Activated CD4-positive, alpha-beta memory T cell treated with anti-CD3 and anti-CD28 coated beads, Interleukin-2, amount 10 ng/mL, durations not matched to agents 7 days and 5 days (primary cell): ENCODE measurements at regions not wholly inside any gene's neighbourhood (a gene's known extent, or its start where the extent isn't known, plus 50 kb on each side); places are given as distances from the start of the nearest gene placed in this dataset.
"Not testable (repeated sequence)": the region's sequence is repeated elsewhere in the genome, so short reads cannot be mapped to it uniquely, and the experiment has no call there.

Experiments
- CTCF ChIA-PET: fragments of 350-600 bp; sonication (Branson Sonifier 250); formaldehyde crosslinking; loops from one replicate; lab custom pipeline; 2021; ENCODE audit warnings: antibody characterized with exemption, inconsistent platforms; lab: Charles Lee
- POLR2A ChIA-PET: fragments of 350-600 bp; sonication (Branson Sonifier 250); formaldehyde crosslinking; loops from one replicate; lab custom pipeline; 2021; ENCODE audit warnings: antibody characterized with exemption; lab: Charles Lee
- DNase-seq: peaks from one replicate; pipeline ENCODE4 v3.0.0-alpha.2; 2020
- H3K27ac Mint-ChIP-seq: one replicate; pipeline ENCODE4 v1.8.0; 2021; ENCODE audit warnings: mild to moderate bottlenecking, mixed read lengths
- H3K27me3 Mint-ChIP-seq: one replicate; pipeline ENCODE4 v1.8.0; 2021; ENCODE audit warnings: mixed read lengths
- H3K36me3 Mint-ChIP-seq: one replicate; pipeline ENCODE4 v1.8.0; 2021; ENCODE audit warnings: low read depth, mixed read lengths
- H3K4me1 Mint-ChIP-seq: one replicate; pipeline ENCODE4 v1.8.0; 2021; ENCODE audit warnings: mixed read lengths
- H3K4me3 Mint-ChIP-seq: one replicate; pipeline ENCODE4 v1.8.0; 2021; ENCODE audit warnings: mild to moderate bottlenecking, mixed read lengths
- H3K9me3 Mint-ChIP-seq: one replicate; pipeline ENCODE4 v1.8.0; 2021; ENCODE audit warnings: mixed read lengths

GRCh38 chr1:114259511-114260160 is 106.0 kb upstream of the SYT6 start:
- peaks cover 4% of the 10 kb centered on the region for H3K27me3 Mint-ChIP-seq
- CTCF ChIA-PET, result interaction anchor here (1.2 kb wide), 1 partner anchor 87 kb away, joined by 4 read pairs; no protein-coding TSS in a partner anchor

GRCh38 chr1:114258633-114259032 is 105.0 kb upstream of the SYT6 start:
- Mint-ChIP-seq H3K36me3 (no peaks in the 10 kb centered on the region), H3K9me3 (peaks cover 2% of the 10 kb centered on the region), H3K27me3 (peaks cover 4% of the 10 kb centered on the region), H3K4me3 (no peak overlapping the region), H3K27ac (no peak overlapping the region), H3K4me1 (no peaks in the 10 kb centered on the region)
- CTCF ChIA-PET, result no interaction called here
- POLR2A ChIA-PET, result no interaction called here
- DNase-seq, result no peak

More at GRCh38 chr1:114259511-114260160, 106.0 kb upstream of the SYT6 start:
- H3K4me3 Mint-ChIP-seq, result no peak overlapping the region
- H3K27ac Mint-ChIP-seq, result no peak overlapping the region
- peaks cover 2% of the 10 kb centered on the region for H3K9me3 Mint-ChIP-seq
- H3K36me3 Mint-ChIP-seq, result no peaks in the 10 kb centered on the region
- POLR2A ChIA-PET, result no interaction called here
- no peak for DNase-seq
- no peaks in the 10 kb centered on the region for H3K4me1 Mint-ChIP-seq

DNA sequence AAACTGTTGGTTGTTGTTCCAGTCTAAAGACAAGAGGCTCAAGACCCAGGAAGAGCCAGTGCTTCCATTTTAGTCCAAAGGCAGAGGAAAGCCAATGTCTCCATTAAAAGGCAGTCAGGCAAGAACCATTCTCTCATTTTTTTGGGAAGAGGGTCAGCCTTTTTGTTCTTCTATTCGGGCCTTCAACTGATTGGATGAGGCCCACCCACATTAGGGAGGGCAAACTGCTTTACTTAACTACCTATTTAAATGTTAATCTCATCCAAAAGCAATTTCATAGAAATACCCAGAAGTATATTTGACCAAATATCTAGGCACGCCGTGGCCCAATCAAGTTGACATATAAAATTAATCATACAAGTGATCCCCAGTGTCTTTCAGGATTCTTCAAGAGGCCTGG is 104.4 kb upstream of the SYT6 start:
- POLR2A ChIA-PET, result no interaction called here
- no peaks in the 10 kb centered on the region for H3K4me1 Mint-ChIP-seq
- peaks cover 2% of the 10 kb centered on the region for H3K9me3 Mint-ChIP-seq
- H3K27ac Mint-ChIP-seq, result no peak overlapping the region
- DNase-seq, result no peak
- H3K27me3 Mint-ChIP-seq, result peaks cover 4% of the 10 kb centered on the region
- CTCF ChIA-PET, result no interaction called here
- no peaks in the 10 kb centered on the region for H3K36me3 Mint-ChIP-seq
- no peak overlapping the region for H3K4me3 Mint-ChIP-seq

DNA sequence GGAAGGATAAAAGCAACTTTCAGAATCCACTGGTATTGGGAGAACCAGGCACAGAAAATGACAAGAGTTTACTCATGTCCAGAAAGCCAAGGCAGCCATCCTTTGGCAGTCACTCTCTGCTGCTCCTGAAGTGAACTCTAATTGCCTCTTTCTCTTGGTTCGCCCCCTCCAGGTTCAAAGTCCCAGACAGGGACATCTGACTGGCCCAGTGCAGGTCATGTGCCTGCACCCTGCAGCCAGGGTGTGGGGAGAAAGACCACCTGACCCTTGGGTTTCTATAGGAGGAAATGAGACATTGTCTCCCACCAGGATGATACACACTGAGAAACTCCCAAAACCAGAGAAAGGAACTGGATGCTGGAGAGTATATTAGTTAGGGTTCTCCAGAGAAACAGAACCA is 103.9 kb upstream of the SYT6 start:
- H3K27ac Mint-ChIP-seq, result no peak overlapping the region
- no peak overlapping the region for H3K4me3 Mint-ChIP-seq
- ChIA-PET CTCF (no interaction called here), POLR2A (no interaction called here)
- H3K9me3 Mint-ChIP-seq, result peaks cover 2% of the 10 kb centered on the region
- peaks cover 4% of the 10 kb centered on the region for H3K27me3 Mint-ChIP-seq
- no peaks in the 10 kb centered on the region for H3K36me3 Mint-ChIP-seq
- H3K4me1 Mint-ChIP-seq, result no peaks in the 10 kb centered on the region
- no peak for DNase-seq

DNA sequence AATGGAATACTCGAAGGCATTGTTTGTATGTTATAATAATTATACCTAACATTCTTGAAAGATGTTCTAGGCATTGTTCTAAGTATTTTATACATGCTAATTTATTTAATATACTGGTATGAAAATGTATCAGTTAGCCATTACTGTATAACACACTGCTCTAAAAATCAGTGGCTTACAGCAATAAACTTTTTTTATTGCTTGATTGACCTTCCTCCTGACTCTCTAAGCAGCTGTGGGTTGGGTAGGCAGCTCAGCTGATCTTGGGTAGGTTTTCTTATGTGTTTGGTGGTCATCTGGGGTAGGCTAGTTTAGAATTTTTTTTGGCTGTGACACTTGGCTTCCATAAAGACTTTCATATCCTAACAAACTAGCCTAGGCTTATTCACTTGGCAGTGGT is 100.2 kb upstream of the SYT6 start:
- POLR2A ChIA-PET, result no interaction called here

DNA sequence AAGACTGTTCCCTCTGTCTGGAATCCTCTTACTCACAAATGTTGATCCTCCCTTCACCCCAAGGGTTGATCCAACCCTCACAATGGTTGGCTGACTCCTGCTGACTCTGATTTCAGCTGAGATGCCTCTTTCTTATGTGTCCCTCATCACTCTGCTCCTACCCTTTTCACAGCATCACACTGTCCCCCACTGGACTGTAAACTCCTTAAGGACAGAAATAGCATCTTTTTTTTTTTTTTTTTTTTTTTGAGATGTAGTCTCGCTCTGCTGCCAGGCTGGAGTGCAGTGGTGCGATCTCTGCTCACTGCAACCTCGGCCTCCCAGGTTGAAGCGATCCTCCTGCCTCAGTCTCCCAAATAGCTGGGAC is 97.9 kb upstream of the SYT6 start:
- ChIA-PET POLR2A (no interaction called here), CTCF (interaction anchor here (0.6 kb wide), 1 partner anchor 31 kb away, joined by 3 read pairs; no protein-coding TSS in a partner anchor)
- peaks cover 4% of the 10 kb centered on the region for H3K27me3 Mint-ChIP-seq
- H3K4me1 Mint-ChIP-seq, result no peaks in the 10 kb centered on the region
- DNase-seq, result no peak
- H3K4me3 Mint-ChIP-seq, result no peak overlapping the region
- no peak overlapping the region for H3K27ac Mint-ChIP-seq
- H3K36me3 Mint-ChIP-seq, result no peaks in the 10 kb centered on the region
- peaks cover 2% of the 10 kb centered on the region for H3K9me3 Mint-ChIP-seq

More for the DNA sequence above, 100.2 kb upstream of the SYT6 start:
- Mint-ChIP-seq H3K36me3 (no peaks in the 10 kb centered on the region), H3K27me3 (peaks cover 4% of the 10 kb centered on the region), H3K27ac (no peak overlapping the region), H3K9me3 (peaks cover 2% of the 10 kb centered on the region), H3K4me1 (no peaks in the 10 kb centered on the region), H3K4me3 (no peak overlapping the region)
- DNase-seq, result no peak
- CTCF ChIA-PET, result no interaction called here

DNA sequence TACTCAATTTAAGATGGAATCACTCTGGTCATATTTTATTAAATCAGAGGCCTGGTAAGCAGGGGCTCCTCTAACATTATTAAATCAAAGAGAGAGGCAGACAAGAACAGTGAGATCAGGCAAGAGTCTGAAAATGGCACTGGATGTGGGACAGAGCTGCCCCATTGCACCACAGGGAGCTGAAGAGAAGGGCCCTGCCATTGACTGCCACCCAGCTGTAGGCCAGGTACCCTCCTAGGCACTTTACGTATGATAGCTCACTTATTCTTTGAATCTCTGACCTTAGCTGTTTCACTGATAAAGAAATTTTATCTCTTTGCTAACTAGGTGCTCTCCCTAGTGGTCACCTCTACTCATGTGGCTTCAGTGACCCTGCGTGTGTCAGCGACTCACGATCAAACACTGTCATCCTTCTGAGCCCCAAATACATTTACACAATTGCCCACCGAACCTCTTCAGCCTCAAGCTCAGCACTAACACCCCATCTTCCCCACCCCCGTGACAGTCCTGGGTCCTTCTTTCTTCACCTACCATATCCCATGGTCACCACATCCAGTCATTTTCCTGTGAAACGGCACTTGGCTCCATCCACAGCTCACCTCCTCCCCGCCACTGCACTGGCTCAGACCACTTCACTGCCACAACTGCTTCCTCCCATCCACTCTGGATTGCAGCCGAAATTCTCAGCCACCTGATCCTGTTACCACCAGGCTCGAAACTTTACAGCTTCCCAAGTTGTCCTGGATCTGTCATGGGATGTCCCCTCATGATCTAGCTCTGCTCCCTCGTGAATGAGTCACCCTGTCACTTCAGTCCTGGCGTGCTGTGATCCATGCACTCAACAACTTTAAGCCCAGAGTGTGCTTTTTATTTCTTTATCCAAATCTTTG is 97.3 kb upstream of the SYT6 start:
- Mint-ChIP-seq H3K9me3 (no peaks in the 10 kb centered on the region), H3K4me3 (no peak overlapping the region), H3K4me1 (no peaks in the 10 kb centered on the region), H3K27ac (no peak overlapping the region), H3K36me3 (no peaks in the 10 kb centered on the region), H3K27me3 (peaks cover 1% of the 10 kb centered on the region)
- ChIA-PET POLR2A (no interaction called here), CTCF (interaction anchor here (0.6 kb wide), 1 partner anchor 32 kb away, joined by 3 read pairs; no protein-coding TSS in a partner anchor)
- DNase-seq, result no peak

DNA sequence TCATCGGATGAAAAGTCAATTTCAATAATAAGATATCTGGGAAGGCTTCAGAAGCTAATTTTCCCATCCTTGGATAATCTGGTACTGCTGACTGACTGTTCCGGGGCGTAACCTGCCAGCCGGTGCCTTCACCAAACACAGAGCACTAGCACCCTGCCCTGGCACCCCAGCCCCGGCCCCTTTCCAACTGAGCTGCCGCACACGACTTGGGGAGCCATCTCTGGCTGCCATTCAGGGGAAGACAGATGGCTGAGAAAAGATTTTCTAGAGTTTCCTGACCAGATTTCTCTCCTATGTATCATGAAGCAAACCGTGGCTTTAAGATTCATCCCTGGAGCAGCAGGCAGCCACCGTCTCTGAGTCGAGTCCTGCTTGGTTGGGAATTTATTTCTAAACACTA is 96.0 kb upstream of the SYT6 start:
- no peaks in the 10 kb centered on the region for H3K9me3 Mint-ChIP-seq
- H3K27ac Mint-ChIP-seq, result no peak overlapping the region
- H3K4me3 Mint-ChIP-seq, result no peak overlapping the region
- H3K4me1 Mint-ChIP-seq, result no peaks in the 10 kb centered on the region
- CTCF ChIA-PET, result interaction anchor here (1.0 kb wide), 1 partner anchor 33 kb away, joined by 3 read pairs; no protein-coding TSS in a partner anchor
- H3K27me3 Mint-ChIP-seq, result peaks cover 11% of the 10 kb centered on the region
- POLR2A ChIA-PET, result no interaction called here
- DNase-seq, result no peak
- no peaks in the 10 kb centered on the region for H3K36me3 Mint-ChIP-seq

GRCh38 chr1:114248162-114248561 is 94.5 kb upstream of the SYT6 start:
- POLR2A ChIA-PET, result no interaction called here
- Mint-ChIP-seq H3K27me3 (peaks cover 11% of the 10 kb centered on the region), H3K27ac (no peak overlapping the region), H3K36me3 (no peaks in the 10 kb centered on the region), H3K4me1 (no peaks in the 10 kb centered on the region), H3K4me3 (no peak overlapping the region), H3K9me3 (peaks cover 4% of the 10 kb centered on the region)
- CTCF ChIA-PET, result no interaction called here
- no peak for DNase-seq

- H3K4me3 Mint-ChIP-seq, H3K27ac Mint-ChIP-seq, CTCF ChIA-PET, DNase-seq, H3K9me3 Mint-ChIP-seq, POLR2A ChIA-PET, H3K36me3 Mint-ChIP-seq, H3K4me1 Mint-ChIP-seq: not testable (repeated sequence)
- H3K27me3 Mint-ChIP-seq, result peaks cover 15% of the 10 kb centered on the region
These were observed 89.0 kb upstream of the SYT6 start for GRCh38 chr1:114242531-114243210.

DNA sequence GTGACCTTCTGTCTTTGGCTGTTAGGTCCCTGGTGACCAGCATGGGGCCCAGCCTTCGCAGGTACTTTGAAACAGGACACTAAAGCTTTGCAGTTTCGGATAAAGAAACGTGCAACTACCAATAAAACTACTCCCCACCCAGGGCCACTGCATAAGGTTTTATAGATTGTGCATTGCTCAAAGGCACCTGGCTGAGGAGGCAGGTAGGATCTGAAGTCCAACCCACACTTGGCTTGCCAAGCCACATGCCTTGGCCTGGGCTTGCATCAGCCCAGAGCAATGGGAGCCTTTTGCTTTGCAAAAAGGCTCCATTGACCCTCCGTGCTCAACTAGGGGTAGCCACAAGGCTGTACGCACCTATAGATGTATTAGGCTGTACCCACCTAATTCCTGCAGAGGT is 84.4 kb upstream of the SYT6 start:
- no peaks in the 10 kb centered on the region for H3K4me1 Mint-ChIP-seq
- H3K27ac Mint-ChIP-seq, result no peak overlapping the region
- peaks cover 7% of the 10 kb centered on the region for H3K27me3 Mint-ChIP-seq
- peaks cover 6% of the 10 kb centered on the region for H3K9me3 Mint-ChIP-seq
- peaks cover 5% of the 10 kb centered on the region for H3K36me3 Mint-ChIP-seq
- ChIA-PET POLR2A (no interaction called here), CTCF (no interaction called here)
- no peak for DNase-seq
- no peak overlapping the region for H3K4me3 Mint-ChIP-seq

DNA sequence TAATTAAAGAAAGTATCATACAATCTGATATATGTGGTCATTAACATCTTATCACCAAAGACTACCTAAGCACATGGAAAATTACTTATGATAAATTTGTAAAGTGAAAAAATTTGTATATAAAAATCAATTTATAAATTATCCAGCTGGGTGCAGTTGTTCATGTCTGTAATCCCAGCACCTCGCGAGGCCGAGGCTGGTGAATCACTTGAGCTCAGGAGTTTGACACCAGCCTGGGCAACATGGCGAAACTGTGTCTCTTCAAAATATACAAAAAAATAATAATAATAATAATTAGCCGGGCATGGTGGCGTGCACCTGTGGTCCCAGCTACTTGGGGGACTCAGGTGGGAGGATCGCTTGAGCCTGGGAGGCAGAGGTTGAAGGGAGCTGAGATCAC is 82.8 kb upstream of the SYT6 start:
- Mint-ChIP-seq H3K4me1 (no peaks in the 10 kb centered on the region), H3K27ac (no peak overlapping the region), H3K9me3 (peaks cover 6% of the 10 kb centered on the region), H3K36me3 (peaks cover 5% of the 10 kb centered on the region), H3K27me3 (peaks cover 7% of the 10 kb centered on the region), H3K4me3 (no peak overlapping the region)
- ChIA-PET CTCF (interaction anchor here (0.7 kb wide), 1 partner anchor 45 kb away, joined by 3 read pairs; no protein-coding TSS in a partner anchor), POLR2A (no interaction called here)
- no peak for DNase-seq

- no peaks in the 10 kb centered on the region for H3K4me1 Mint-ChIP-seq
- DNase-seq, result no peak
- POLR2A ChIA-PET, result no interaction called here
- peaks cover 3% of the 10 kb centered on the region for H3K36me3 Mint-ChIP-seq
- H3K9me3 Mint-ChIP-seq, result peaks cover 3% of the 10 kb centered on the region
- CTCF ChIA-PET, result no interaction called here
- H3K27me3 Mint-ChIP-seq, result peaks cover 7% of the 10 kb centered on the region
- no peak overlapping the region for H3K4me3 Mint-ChIP-seq
- H3K27ac Mint-ChIP-seq, result no peak overlapping the region
These were observed 82.3 kb upstream of the SYT6 start for GRCh38 chr1:114235960-114236359.
